AG08395 (cell line): ENCODE measurements at regions not wholly inside any gene's neighbourhood (a gene's known extent, or its start where the extent isn't known, plus 50 kb on each side); places are given as distances from the start of the nearest gene placed in this dataset.
A peak's percentile ranks its signal among the peaks of the same experiment; 100 is the strongest.

Experiments
- DNase-seq: peaks from one replicate; pipeline ENCODE4 v3.0.0; 2012; ENCODE audit warnings: mixed read lengths, low spot score

GRCh38 chr10:83164156-83164555 lies 975.2 kb upstream of the GHITM start:
- no peak for DNase-seq

- no peak for DNase-seq
These were observed 974.0 kb upstream of the GHITM start for GRCh38 chr10:83165265-83165664.

- DNase-seq, result no peak
These were observed 973.0 kb upstream of the GHITM start for GRCh38 chr10:83166344-83166743.

- DNase-seq, result no peak
These were observed 972.2 kb upstream of the GHITM start for GRCh38 chr10:83167081-83167480.

GRCh38 chr10:83176901-83177300 lies 962.4 kb upstream of the GHITM start:
- no peak for DNase-seq

GRCh38 chr10:83178526-83178925 lies 960.8 kb upstream of the GHITM start:
- no peak for DNase-seq

- no peak for DNase-seq
These were observed 959.9 kb upstream of the GHITM start for GRCh38 chr10:83179371-83179770.

GRCh38 chr10:83182076-83182475 lies 957.2 kb upstream of the GHITM start:
- DNase-seq, result peak; percentile 30

GRCh38 chr10:83184641-83185040 lies 954.7 kb upstream of the GHITM start:
- no peak for DNase-seq

- DNase-seq, result no peak
These were observed 948.7 kb upstream of the GHITM start for GRCh38 chr10:83190614-83191013.

GRCh38 chr10:83193026-83193425 lies 946.3 kb upstream of the GHITM start:
- DNase-seq, result no peak

- no peak for DNase-seq
These were observed 944.3 kb upstream of the GHITM start for GRCh38 chr10:83195021-83195420.

- DNase-seq, result no peak
These were observed 939.9 kb upstream of the GHITM start for GRCh38 chr10:83199374-83199773.

GRCh38 chr10:83205861-83206260 lies 933.4 kb upstream of the GHITM start:
- DNase-seq, result no peak

- DNase-seq, result peak; percentile 70
These were observed 926.5 kb upstream of the GHITM start for GRCh38 chr10:83212632-83213334.

- no peak for DNase-seq
These were observed 925.2 kb upstream of the GHITM start for GRCh38 chr10:83214136-83214535.

GRCh38 chr10:83218205-83218604 lies 921.1 kb upstream of the GHITM start:
- DNase-seq, result no peak

GRCh38 chr10:83222300-83222699 lies 917.0 kb upstream of the GHITM start:
- no peak for DNase-seq

- DNase-seq, result no peak
These were observed 916.2 kb upstream of the GHITM start for GRCh38 chr10:83222832-83223742.

- no peak for DNase-seq
These were observed 913.5 kb upstream of the GHITM start for GRCh38 chr10:83225781-83226180.

- DNase-seq, result no peak
These were observed 909.3 kb upstream of the GHITM start for GRCh38 chr10:83229991-83230390.

GRCh38 chr10:83233691-83234090 lies 905.6 kb upstream of the GHITM start:
- DNase-seq, result no peak

GRCh38 chr10:83248106-83248631 lies 891.1 kb upstream of the GHITM start:
- no peak for DNase-seq
